Calu3 (cell line): ENCODE measurements at regions not wholly inside any gene's neighbourhood (a gene's known extent, or its start where the extent isn't known, plus 50 kb on each side); places are given as distances from the start of the nearest gene placed in this dataset.

ENCODE experiments used
- BruUV-seq: library from RNA; stranded (reverse); fragments of 400-500 nt; replicated peaks from 2 replicates; lab custom pipeline; 2021; lab: Mats Ljungman, UMichigan
- CTCF ChIA-PET: fragments of 300-600 bp; sonication (Branson Sonifier 250); formaldehyde crosslinking; loops from one replicate; lab custom pipeline; 2022; ENCODE audit warnings: antibody characterized with exemption; lab: Charles Lee
- DNase-seq: peaks from one replicate; pipeline ENCODE4 v3.0.0; 2022
- H3K27ac Mint-ChIP-seq: one replicate; pipeline ENCODE4 v1.8.0; 2022; ENCODE audit warnings: mixed read lengths; ENCODE audit not compliant: unreplicated experiment
- H3K27me3 Mint-ChIP-seq: one replicate; pipeline ENCODE4 v1.8.0; 2022; ENCODE audit warnings: mixed read lengths; ENCODE audit not compliant: unreplicated experiment
- H3K36me3 Mint-ChIP-seq: one replicate; pipeline ENCODE4 v1.8.0; 2022; ENCODE audit warnings: mild to moderate bottlenecking, moderate library complexity, mixed read lengths; ENCODE audit not compliant: insufficient read depth, unreplicated experiment
- H3K4me1 Mint-ChIP-seq: one replicate; pipeline ENCODE4 v1.8.0; 2022; ENCODE audit warnings: mild to moderate bottlenecking, low read depth, mixed read lengths; ENCODE audit not compliant: unreplicated experiment
- H3K4me3 Mint-ChIP-seq: one replicate; pipeline ENCODE4 v1.8.0; 2022; ENCODE audit warnings: mild to moderate bottlenecking, low read depth, moderate library complexity, mixed read lengths; ENCODE audit not compliant: unreplicated experiment
- H3K9me3 Mint-ChIP-seq: one replicate; pipeline ENCODE4 v1.8.0; 2022; ENCODE audit warnings: low read depth, mixed read lengths; ENCODE audit not compliant: unreplicated experiment
- intact Hi-C: fragments of 100-400 bp; cut with micrococcal nuclease; formaldehyde crosslinking; loops from one replicate; pipeline ENCODE4 v1.10.0; 2022; ENCODE audit not compliant: unreplicated experiment
- TF ChIP-seq, protein P1 (sequence below): fragments of 200-600 bp; IDR thresholded peaks from one replicate; pipeline ENCODE4 v1.8.0; 2022; ENCODE audit warnings: antibody characterized with exemption; ENCODE audit not compliant: unreplicated experiment

GRCh38 chr4:66872661-66873060 lies 672.6 kb downstream of the CENPC start:
- Mint-ChIP-seq H3K27ac (no peak overlapping the region), H3K4me1 (no peaks in the 10 kb centered on the region), H3K9me3 (no peaks in the 10 kb centered on the region), H3K36me3 (no peaks in the 10 kb centered on the region), H3K4me3 (no peak overlapping the region), H3K27me3 (no peaks in the 10 kb centered on the region)
- TF ChIP-seq, protein P1, sequence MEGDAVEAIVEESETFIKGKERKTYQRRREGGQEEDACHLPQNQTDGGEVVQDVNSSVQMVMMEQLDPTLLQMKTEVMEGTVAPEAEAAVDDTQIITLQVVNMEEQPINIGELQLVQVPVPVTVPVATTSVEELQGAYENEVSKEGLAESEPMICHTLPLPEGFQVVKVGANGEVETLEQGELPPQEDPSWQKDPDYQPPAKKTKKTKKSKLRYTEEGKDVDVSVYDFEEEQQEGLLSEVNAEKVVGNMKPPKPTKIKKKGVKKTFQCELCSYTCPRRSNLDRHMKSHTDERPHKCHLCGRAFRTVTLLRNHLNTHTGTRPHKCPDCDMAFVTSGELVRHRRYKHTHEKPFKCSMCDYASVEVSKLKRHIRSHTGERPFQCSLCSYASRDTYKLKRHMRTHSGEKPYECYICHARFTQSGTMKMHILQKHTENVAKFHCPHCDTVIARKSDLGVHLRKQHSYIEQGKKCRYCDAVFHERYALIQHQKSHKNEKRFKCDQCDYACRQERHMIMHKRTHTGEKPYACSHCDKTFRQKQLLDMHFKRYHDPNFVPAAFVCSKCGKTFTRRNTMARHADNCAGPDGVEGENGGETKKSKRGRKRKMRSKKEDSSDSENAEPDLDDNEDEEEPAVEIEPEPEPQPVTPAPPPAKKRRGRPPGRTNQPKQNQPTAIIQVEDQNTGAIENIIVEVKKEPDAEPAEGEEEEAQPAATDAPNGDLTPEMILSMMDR, result no peak
- BruUV-seq, result no TSS peak
- CTCF ChIA-PET, result no interaction called here
- no peak for DNase-seq
- intact Hi-C loops, result no loop called here

DNA sequence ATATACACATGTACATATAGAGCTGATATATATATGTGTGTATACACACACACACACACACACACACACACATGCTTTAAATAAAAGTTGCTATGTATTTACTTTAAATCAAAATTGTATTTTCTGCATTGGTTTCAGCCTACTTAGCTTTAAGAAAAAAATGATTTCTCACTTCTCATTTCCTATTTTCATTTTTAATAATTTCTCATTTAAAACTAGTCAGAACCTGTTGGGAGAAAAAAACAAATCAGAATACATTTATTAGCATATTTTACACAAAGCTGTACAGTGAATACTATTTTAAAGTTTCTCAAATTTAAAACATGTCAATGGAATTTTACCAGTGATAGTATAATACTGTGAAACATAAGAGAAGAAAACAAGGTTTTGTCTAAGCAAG lies 681.8 kb downstream of the CENPC start:
- CTCF ChIA-PET, result no interaction called here
- H3K27me3 Mint-ChIP-seq, result no peaks in the 10 kb centered on the region
- H3K36me3 Mint-ChIP-seq, result no peaks in the 10 kb centered on the region
- H3K27ac Mint-ChIP-seq, result no peak overlapping the region
- TF ChIP-seq, protein P1, result no peak
- intact Hi-C loops, result no loop called here
- no peaks in the 10 kb centered on the region for H3K4me1 Mint-ChIP-seq
- no peak overlapping the region for H3K4me3 Mint-ChIP-seq
- no peaks in the 10 kb centered on the region for H3K9me3 Mint-ChIP-seq
- no TSS peak for BruUV-seq
- DNase-seq, result no peak

GRCh38 chr4:66855956-66856355 lies 689.3 kb downstream of the CENPC start:
- no peaks in the 10 kb centered on the region for H3K4me1 Mint-ChIP-seq
- H3K36me3 Mint-ChIP-seq, result no peaks in the 10 kb centered on the region
- no peak overlapping the region for H3K4me3 Mint-ChIP-seq
- H3K27ac Mint-ChIP-seq, result no peak overlapping the region
- CTCF ChIA-PET, result no interaction called here
- TF ChIP-seq, protein P1, result no peak
- no peaks in the 10 kb centered on the region for H3K27me3 Mint-ChIP-seq
- BruUV-seq, result no TSS peak
- intact Hi-C loops, result no loop called here
- H3K9me3 Mint-ChIP-seq, result no peaks in the 10 kb centered on the region
- no peak for DNase-seq

- intact Hi-C loops, result no loop called here
- Mint-ChIP-seq H3K4me1 (no peaks in the 10 kb centered on the region), H3K4me3 (no peak overlapping the region), H3K36me3 (no peaks in the 10 kb centered on the region), H3K9me3 (no peaks in the 10 kb centered on the region), H3K27me3 (no peaks in the 10 kb centered on the region), H3K27ac (no peak overlapping the region)
- TF ChIP-seq, protein P1, result no peak
- DNase-seq, result no peak
- no TSS peak for BruUV-seq
- CTCF ChIA-PET, result no interaction called here
These were observed 691.5 kb downstream of the CENPC start for GRCh38 chr4:66853845-66854244.

DNA sequence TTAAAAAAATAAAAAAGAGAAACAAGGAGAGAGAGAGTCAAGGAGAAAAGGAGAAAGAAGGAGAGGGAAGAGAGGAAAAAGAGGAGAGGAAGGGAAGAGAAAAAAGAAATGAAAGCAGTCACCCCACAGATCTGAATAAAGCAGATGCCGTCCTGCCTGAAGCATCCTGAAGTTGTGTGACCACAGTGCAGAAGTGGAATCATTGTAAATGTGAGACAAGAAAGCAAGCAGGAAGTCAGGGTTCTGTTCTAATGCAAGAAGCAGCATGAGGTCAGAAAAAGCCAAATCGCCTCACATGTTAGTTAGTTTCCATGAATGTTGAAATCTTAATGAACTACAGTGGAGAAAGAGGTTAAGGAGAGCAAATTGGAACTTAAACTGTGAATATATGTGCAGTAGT lies 692.5 kb downstream of the CENPC start:
- Mint-ChIP-seq H3K27ac (no peak overlapping the region), H3K36me3 (no peaks in the 10 kb centered on the region), H3K27me3 (no peaks in the 10 kb centered on the region), H3K4me1 (no peaks in the 10 kb centered on the region), H3K4me3 (no peak overlapping the region), H3K9me3 (no peaks in the 10 kb centered on the region)
- DNase-seq, result no peak
- TF ChIP-seq, protein P1, result no peak
- intact Hi-C loops, result no loop called here
- no TSS peak for BruUV-seq
- CTCF ChIA-PET, result no interaction called here
